ENCODE measurements at regions not wholly inside any gene's neighbourhood (a gene's known extent, or its start where the extent isn't known, plus 50 kb on each side); places are given as distances from the start of the nearest gene placed in this dataset.

- no peaks in the 10 kb centered on the region for H3K27me3 ChIP-seq
- no peak for DNase-seq
These were observed 154.4 kb downstream of the FASLG start for GRCh38 chr1:172813330-172813729.

GRCh38 chr1:172814428-172814827 is 155.5 kb downstream of the FASLG start:
- Histone ChIP-seq H3K9me3 (replicated peaks in 1 of 3) (no peaks in the 10 kb centered on the region), H3K36me3 (replicated peaks in 1 of 2) (no peaks in the 10 kb centered on the region), H3K4me3 (no peak overlapping the region), H3K27ac (no peak overlapping the region), H3K4me1 (replicated peaks in 1 of 2) (no peaks in the 10 kb centered on the region), H3K27me3 (no peaks in the 10 kb centered on the region)
- TF ChIP-seq CTCF (IDR thresholded peaks at IDR 0.05): no peak
- TF ChIP-seq POLR2A (IDR thresholded peaks at IDR 0.05): no peak
- WGBS, 4 donors: 86 to 95% (median 92%) methylated on average over 2 of the region's 2 CpGs
- no peak for DNase-seq
- intact Hi-C loops (cut with DNase I): no loop called here

More at GRCh38 chr1:172813330-172813729, 154.4 kb downstream of the FASLG start:
- Histone ChIP-seq H3K4me1 (replicated peaks in 1 of 2) (no peaks in the 10 kb centered on the region), H3K27ac (no peak overlapping the region), H3K9me3 (replicated peaks in 1 of 3) (no peaks in the 10 kb centered on the region), H3K4me3 (no peak overlapping the region), H3K36me3 (replicated peaks in 1 of 2) (no peaks in the 10 kb centered on the region)
- intact Hi-C loops (cut with DNase I): no loop called here
- WGBS, 4 donors: 59 to 70% (median 63%) methylated on average over 2 of the region's 2 CpGs
- TF ChIP-seq CTCF (IDR thresholded peaks at IDR 0.05) (no peak), POLR2A (IDR thresholded peaks at IDR 0.05) (no peak)

- no peaks in the 10 kb centered on the region for H3K36me3 ChIP-seq (replicated peaks in 1 of 2)
- H3K27me3 ChIP-seq: no peaks in the 10 kb centered on the region
- DNase-seq: no peak
- no peaks in the 10 kb centered on the region for H3K4me1 ChIP-seq (replicated peaks in 1 of 2)
- H3K9me3 ChIP-seq (replicated peaks in 1 of 3): no peaks in the 10 kb centered on the region
- intact Hi-C loops (cut with DNase I): no loop called here
- no peak for TF ChIP-seq POLR2A (IDR thresholded peaks at IDR 0.05)
- no peak for TF ChIP-seq CTCF (IDR thresholded peaks at IDR 0.05)
- H3K27ac ChIP-seq: no peak overlapping the region
- H3K4me3 ChIP-seq: no peak overlapping the region
These were observed 156.8 kb downstream of the FASLG start for GRCh38 chr1:172815740-172816139.

- intact Hi-C loops (cut with DNase I): no loop called here
- Histone ChIP-seq H3K36me3 (replicated peaks in 1 of 2) (no peaks in the 10 kb centered on the region), H3K27ac (no peak overlapping the region), H3K27me3 (no peaks in the 10 kb centered on the region), H3K4me3 (no peak overlapping the region), H3K4me1 (replicated peaks in 1 of 2) (no peaks in the 10 kb centered on the region), H3K9me3 (replicated peaks in 1 of 3) (no peaks in the 10 kb centered on the region)
- TF ChIP-seq CTCF (IDR thresholded peaks at IDR 0.05) (no peak), POLR2A (IDR thresholded peaks at IDR 0.05) (no peak)
- DNase-seq: no peak
- 69 to 81% (median 76%) methylated on average over 6 of the region's 6 CpGs for WGBS, 4 donors
These were observed 160.1 kb downstream of the FASLG start for GRCh38 chr1:172818841-172819527.

Data from adrenal gland (tissue), 9 donors.